GM12873 (cell line): ENCODE measurements at regions not wholly inside any gene's neighbourhood (a gene's known extent, or its start where the extent isn't known, plus 50 kb on each side); places are given as distances from the start of the nearest gene placed in this dataset.

Experiments
- CTCF ChIP-seq: IDR thresholded peaks from 2 replicates; pipeline ENCODE4 v1.5.1; 2012; ENCODE audit warnings: low read depth, mild to moderate bottlenecking, moderate library complexity, low read length, control low read depth; ENCODE audit not compliant: insufficient read depth; ENCODE audit errors: missing control alignments

- TF ChIP-seq CTCF, result no peak
Measured at GRCh38 chr7:142345811-142346210, 88.0 kb upstream of the PRSS58 start.

GRCh38 chr7:142338633-142339501, 81.0 kb upstream of the PRSS58 start:
- TF ChIP-seq CTCF, result peak; percentile 36

GRCh38 chr7:142337054-142338001, 79.5 kb upstream of the PRSS58 start:
- no peak for TF ChIP-seq CTCF

- no peak for TF ChIP-seq CTCF
Measured at GRCh38 chr7:142334806-142335205, 76.9 kb upstream of the PRSS58 start.

- TF ChIP-seq CTCF, result no peak
Measured at GRCh38 chr7:142334236-142334635, 76.4 kb upstream of the PRSS58 start.

- TF ChIP-seq CTCF, result no peak
Measured at GRCh38 chr7:142332421-142332820, 74.6 kb upstream of the PRSS58 start.

GRCh38 chr7:142331941-142332340, 74.1 kb upstream of the PRSS58 start:
- no peak for TF ChIP-seq CTCF
